AG04450 (cell line): ENCODE measurements at regions not wholly inside any gene's neighbourhood (a gene's known extent, or its start where the extent isn't known, plus 50 kb on each side); places are given as distances from the start of the nearest gene placed in this dataset.
A peak's percentile ranks its signal among the peaks of the same experiment; 100 is the strongest.

ENCODE experiments used
- CTCF ChIA-PET: fragments of 300-600, 350-600 bp; formaldehyde crosslinking; extraction: SDS; loops from one replicate; lab custom pipeline; 2022; ENCODE audit warnings: antibody characterized with exemption, inconsistent platforms; lab: Charles Lee
- POLR2A ChIA-PET: fragments of 350-600 bp; formaldehyde crosslinking; extraction: SDS; loops from one replicate; lab custom pipeline; 2021; ENCODE audit warnings: antibody characterized with exemption, inconsistent platforms; lab: Yijun Ruan, JAX
- DNase-seq: peaks from one replicate; pipeline ENCODE4 v3.0.0-alpha.2; 2011; ENCODE audit warnings: low read depth, low spot score
- H3K27ac ChIP-seq: one replicate; pipeline ENCODE4 v1.5.1; 2012; ENCODE audit warnings: low read depth, low read length, control low read depth
- H3K27me3 ChIP-seq: one replicate; pipeline ENCODE4 v1.6.0; 2012; ENCODE audit warnings: low read length; ENCODE audit not compliant: control insufficient read depth, insufficient read depth
- H3K4me3 ChIP-seq: 2 replicates; pipeline ENCODE4 v1.5.1; 2011; ENCODE audit warnings: mild to moderate bottlenecking, low read depth, low read length, control low read depth
- H3K9me3 ChIP-seq: 2 replicates; pipeline ENCODE4 v1.5.1; 2012; ENCODE audit warnings: low read length; ENCODE audit not compliant: control insufficient read depth, insufficient read depth
- TF ChIP-seq, protein P1 (sequence below): IDR thresholded peaks from 2 replicates; pipeline ENCODE4 v1.5.1; 2011; ENCODE audit warnings: low read depth, low read length, control low read depth, inconsistent platforms

DNA sequence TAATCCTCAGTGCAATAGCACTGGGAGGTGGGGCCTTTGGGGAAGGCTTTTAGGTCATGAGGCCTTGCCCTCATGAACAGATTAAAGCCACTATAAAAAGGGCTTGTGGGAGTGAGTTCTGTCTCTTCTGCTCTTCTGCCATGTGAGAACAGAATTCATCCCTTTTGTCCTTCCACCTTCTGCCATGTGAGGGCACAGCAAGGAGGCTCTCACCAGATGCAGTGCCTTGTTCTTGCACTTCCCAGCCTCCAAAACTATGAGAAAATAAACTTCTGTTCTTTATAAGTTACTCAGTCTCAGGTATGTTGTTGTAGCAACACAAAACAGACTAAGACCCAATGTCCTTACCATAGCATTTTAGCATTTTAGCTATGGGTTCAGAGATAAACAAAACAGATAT is 81.7 kb upstream of the CPLX2 start:
- ChIA-PET POLR2A (no interaction called here), CTCF (no interaction called here)
- no peak for DNase-seq
- no peaks in the 10 kb centered on the region for H3K9me3 ChIP-seq
- H3K27ac ChIP-seq, result no peak overlapping the region
- no peak overlapping the region for H3K4me3 ChIP-seq
- H3K27me3 ChIP-seq, result no peaks in the 10 kb centered on the region
- TF ChIP-seq, protein P1, sequence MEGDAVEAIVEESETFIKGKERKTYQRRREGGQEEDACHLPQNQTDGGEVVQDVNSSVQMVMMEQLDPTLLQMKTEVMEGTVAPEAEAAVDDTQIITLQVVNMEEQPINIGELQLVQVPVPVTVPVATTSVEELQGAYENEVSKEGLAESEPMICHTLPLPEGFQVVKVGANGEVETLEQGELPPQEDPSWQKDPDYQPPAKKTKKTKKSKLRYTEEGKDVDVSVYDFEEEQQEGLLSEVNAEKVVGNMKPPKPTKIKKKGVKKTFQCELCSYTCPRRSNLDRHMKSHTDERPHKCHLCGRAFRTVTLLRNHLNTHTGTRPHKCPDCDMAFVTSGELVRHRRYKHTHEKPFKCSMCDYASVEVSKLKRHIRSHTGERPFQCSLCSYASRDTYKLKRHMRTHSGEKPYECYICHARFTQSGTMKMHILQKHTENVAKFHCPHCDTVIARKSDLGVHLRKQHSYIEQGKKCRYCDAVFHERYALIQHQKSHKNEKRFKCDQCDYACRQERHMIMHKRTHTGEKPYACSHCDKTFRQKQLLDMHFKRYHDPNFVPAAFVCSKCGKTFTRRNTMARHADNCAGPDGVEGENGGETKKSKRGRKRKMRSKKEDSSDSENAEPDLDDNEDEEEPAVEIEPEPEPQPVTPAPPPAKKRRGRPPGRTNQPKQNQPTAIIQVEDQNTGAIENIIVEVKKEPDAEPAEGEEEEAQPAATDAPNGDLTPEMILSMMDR, result no peak

DNA sequence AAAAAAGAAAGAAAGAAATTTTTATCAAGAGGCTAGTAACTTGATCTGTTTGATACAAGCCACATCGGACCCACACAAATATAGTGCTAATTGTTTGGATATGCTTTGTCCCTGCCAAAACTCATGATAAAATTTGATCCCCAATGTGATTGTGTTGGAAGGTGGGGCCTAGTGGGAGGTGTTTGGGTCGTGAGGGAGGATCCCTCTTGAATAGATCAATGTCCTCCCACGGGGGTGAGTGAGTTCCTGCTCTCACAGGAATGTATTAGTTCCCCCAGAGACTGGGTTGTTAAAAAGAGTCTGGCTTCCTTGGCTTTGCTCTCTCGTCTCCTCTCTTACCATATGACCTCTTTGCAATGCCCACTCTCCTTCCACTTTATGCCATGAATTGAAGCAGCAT is 80.6 kb upstream of the CPLX2 start:
- no peak for DNase-seq
- peaks cover under 1% of the 10 kb centered on the region for H3K27me3 ChIP-seq
- TF ChIP-seq, protein P1, result no peak
- no peak overlapping the region for H3K27ac ChIP-seq
- ChIA-PET POLR2A (no interaction called here), CTCF (no interaction called here)
- no peak overlapping the region for H3K4me3 ChIP-seq
- no peaks in the 10 kb centered on the region for H3K9me3 ChIP-seq

DNA sequence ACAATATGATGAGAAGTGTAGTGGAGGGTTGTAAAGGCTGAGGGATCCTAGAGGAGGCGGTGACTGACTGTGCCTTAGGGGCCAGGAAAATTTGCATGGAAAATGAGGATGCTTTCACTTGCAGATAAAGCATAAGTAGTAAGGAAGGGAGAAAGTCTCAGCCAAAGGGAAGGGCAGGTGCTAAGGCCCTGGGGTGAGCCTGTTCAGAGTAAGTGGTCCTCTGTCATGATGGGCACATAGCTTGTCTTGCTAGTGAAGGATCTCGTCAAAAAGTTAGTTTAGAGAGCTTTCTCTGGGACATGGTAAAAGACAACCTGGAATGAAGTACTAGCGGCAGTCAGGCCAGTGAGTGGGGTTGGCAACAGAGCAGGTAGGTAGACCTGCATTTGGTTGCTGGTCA is 75.4 kb upstream of the CPLX2 start:
- Histone ChIP-seq H3K4me3 (no peak overlapping the region), H3K27ac (no peak overlapping the region), H3K27me3 (peaks cover 13% of the 10 kb centered on the region), H3K9me3 (peaks cover 5% of the 10 kb centered on the region; the same call in 1 of the 2 replicates)
- TF ChIP-seq, protein P1, result no peak
- CTCF ChIA-PET, result interaction anchor here (1.1 kb wide), 1 partner anchor 76 kb away, joined by 4 read pairs; the partner anchor contains the start of gene CPLX2
- no peak for DNase-seq
- POLR2A ChIA-PET, result interaction anchor here (1.5 kb wide), 1 partner anchor 14 kb away, joined by 8 read pairs; no protein-coding TSS in a partner anchor

DNA sequence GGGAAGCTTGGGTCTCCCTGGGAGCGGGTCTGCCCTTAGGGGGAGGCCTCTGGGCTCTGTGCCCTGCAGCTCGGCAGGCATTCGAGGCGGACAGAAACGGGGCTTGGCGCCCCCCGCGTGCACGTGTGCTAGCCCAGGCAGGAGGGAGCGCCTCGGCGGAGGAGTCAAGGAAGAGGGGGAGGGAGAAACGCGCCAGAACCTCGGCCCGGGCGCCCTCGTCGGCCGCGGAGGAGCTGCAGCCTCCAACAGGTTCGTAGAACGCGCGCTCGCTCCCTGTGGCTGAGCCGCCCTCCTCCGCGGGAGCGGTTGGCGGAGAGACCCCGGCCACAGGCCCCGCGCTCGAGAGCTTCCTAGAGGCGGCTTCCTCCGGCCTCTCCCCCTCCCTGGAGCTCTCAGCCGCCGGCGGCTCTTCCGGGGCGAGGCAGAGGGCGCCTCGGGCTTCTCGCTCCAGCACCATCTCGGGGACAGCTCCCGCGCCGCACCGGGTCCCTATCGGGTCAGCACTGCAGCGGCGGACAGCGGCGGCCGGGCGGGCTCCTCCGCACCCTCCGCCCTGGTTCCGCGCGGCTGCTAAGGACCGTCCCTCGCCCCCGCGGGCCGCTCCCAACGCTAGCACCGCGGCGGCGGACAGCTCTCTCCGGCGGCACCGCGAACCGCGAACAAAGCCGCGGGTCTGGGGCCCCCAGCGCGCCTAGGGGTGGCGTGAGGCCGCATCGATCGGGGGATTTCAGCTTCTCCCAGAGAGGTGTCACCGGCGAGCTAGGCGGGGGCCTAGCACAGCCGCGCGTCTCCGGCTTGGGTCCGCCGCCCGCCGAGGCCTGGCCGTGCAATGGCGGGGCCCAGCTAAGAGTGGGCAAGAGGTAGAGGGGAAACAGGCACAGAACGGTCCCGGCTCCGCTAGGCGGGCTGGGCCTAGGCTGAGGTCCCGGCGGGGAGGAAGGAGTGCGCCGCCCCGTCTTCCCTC is 74.6 kb upstream of the CPLX2 start:
- ChIA-PET POLR2A (interaction anchor here (0.6 to 1.5 kb wide), 2 partner anchors 13 to 555 kb away, joined by 4 to 8 read pairs; no protein-coding TSS in a partner anchor), CTCF (interaction anchor here (1.1 kb wide), 1 partner anchor 75 kb away, joined by 4 read pairs; the partner anchor contains the start of gene CPLX2)
- H3K27me3 ChIP-seq, result peaks cover 13% of the 10 kb centered on the region
- TF ChIP-seq, protein P1, result no peak
- DNase-seq, result peak; percentile 53
- no peak overlapping the region for H3K4me3 ChIP-seq
- peaks cover 5% of the 10 kb centered on the region; the same call in 1 of the 2 replicates for H3K9me3 ChIP-seq
- H3K27ac ChIP-seq, result no peak overlapping the region
